ENCODE measurements at regions not wholly inside any gene's neighbourhood (a gene's known extent, or its start where the extent isn't known, plus 50 kb on each side); places are given as distances from the start of the nearest gene placed in this dataset.

DNA sequence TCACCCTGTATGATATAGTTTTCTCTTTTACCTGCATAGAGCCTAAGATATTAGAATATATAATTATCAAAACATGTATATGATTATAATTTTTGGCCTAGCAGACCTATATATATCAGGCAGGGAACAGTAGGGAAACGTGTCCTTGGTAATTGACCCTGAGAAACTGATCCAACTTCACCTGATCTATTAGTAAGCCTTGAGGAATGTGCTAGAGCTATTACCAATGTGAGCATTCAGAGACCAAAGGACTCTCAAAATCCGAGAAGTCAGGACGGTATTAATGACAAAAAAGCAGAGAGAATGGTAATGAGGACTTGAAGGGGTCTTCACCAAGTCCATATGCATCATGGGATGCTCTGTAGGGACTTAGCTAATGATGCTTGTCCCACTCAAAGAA is 571.9 kb downstream of the CPS1 start:
- TF ChIP-seq CTCF (conservative IDR thresholded peaks at IDR 0.05; ENCODE audit: low read depth in 2 of 2) (no peak), POLR2AphosphoS5 (IDR thresholded peaks at IDR 0.05; ENCODE audit: low read depth) (no peak), ZNF331 (CRISPR knock-in tag; IDR thresholded peaks at IDR 0.05; ENCODE audit: low read depth) (no peak), EZH2 (IDR thresholded peaks at IDR 0.05; ENCODE audit: low read depth, unreplicated experiment) (no peak)
- TF ChIP-seq, protein P1, sequence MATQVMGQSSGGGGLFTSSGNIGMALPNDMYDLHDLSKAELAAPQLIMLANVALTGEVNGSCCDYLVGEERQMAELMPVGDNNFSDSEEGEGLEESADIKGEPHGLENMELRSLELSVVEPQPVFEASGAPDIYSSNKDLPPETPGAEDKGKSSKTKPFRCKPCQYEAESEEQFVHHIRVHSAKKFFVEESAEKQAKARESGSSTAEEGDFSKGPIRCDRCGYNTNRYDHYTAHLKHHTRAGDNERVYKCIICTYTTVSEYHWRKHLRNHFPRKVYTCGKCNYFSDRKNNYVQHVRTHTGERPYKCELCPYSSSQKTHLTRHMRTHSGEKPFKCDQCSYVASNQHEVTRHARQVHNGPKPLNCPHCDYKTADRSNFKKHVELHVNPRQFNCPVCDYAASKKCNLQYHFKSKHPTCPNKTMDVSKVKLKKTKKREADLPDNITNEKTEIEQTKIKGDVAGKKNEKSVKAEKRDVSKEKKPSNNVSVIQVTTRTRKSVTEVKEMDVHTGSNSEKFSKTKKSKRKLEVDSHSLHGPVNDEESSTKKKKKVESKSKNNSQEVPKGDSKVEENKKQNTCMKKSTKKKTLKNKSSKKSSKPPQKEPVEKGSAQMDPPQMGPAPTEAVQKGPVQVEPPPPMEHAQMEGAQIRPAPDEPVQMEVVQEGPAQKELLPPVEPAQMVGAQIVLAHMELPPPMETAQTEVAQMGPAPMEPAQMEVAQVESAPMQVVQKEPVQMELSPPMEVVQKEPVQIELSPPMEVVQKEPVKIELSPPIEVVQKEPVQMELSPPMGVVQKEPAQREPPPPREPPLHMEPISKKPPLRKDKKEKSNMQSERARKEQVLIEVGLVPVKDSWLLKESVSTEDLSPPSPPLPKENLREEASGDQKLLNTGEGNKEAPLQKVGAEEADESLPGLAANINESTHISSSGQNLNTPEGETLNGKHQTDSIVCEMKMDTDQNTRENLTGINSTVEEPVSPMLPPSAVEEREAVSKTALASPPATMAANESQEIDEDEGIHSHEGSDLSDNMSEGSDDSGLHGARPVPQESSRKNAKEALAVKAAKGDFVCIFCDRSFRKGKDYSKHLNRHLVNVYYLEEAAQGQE (IDR thresholded peaks at IDR 0.05; ENCODE audit: unreplicated experiment): no peak
- TF ChIP-seq, protein P2, sequence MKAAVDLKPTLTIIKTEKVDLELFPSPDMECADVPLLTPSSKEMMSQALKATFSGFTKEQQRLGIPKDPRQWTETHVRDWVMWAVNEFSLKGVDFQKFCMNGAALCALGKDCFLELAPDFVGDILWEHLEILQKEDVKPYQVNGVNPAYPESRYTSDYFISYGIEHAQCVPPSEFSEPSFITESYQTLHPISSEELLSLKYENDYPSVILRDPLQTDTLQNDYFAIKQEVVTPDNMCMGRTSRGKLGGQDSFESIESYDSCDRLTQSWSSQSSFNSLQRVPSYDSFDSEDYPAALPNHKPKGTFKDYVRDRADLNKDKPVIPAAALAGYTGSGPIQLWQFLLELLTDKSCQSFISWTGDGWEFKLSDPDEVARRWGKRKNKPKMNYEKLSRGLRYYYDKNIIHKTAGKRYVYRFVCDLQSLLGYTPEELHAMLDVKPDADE (IDR thresholded peaks at IDR 0.05): no peak

Data from GM23338 (cell line).